ENCODE measurements at regions not wholly inside any gene's neighbourhood (a gene's known extent, or its start where the extent isn't known, plus 50 kb on each side); places are given as distances from the start of the nearest gene placed in this dataset.
"Not testable (repeated sequence)": the region's sequence is repeated elsewhere in the genome, so short reads cannot be mapped to it uniquely, and the experiment has no call there.

GRCh38 chr3:178209618-178210017 lies 326.6 kb upstream of the KCNMB2 start:
- TF ChIP-seq ZNF8 (CRISPR knock-in tag; IDR thresholded peaks at IDR 0.05); POU6F1 (CRISPR knock-in tag; IDR thresholded peaks at IDR 0.05; ENCODE audit: borderline replicate concordance, low read depth); ZNF70 (CRISPR knock-in tag; IDR thresholded peaks at IDR 0.05); ARNTL (CRISPR knock-in tag; IDR thresholded peaks at IDR 0.05; ENCODE audit: borderline replicate concordance, low read depth); RARB (CRISPR knock-in tag; IDR thresholded peaks at IDR 0.05); CREB5 (CRISPR knock-in tag; IDR thresholded peaks at IDR 0.05; ENCODE audit: low read depth); PPARA (CRISPR knock-in tag; IDR thresholded peaks at IDR 0.05; ENCODE audit: borderline replicate concordance); PATZ1 (CRISPR knock-in tag; IDR thresholded peaks at IDR 0.05; ENCODE audit: borderline replicate concordance); OSR1 (CRISPR knock-in tag; IDR thresholded peaks at IDR 0.05): not testable (repeated sequence)

Data from SK-N-SH treated with all-trans-retinoic acid at 6 μM for 48 hours (cell line).